Epithelial cell of esophagus (primary cell): ENCODE measurements at regions not wholly inside any gene's neighbourhood (a gene's known extent, or its start where the extent isn't known, plus 50 kb on each side); places are given as distances from the start of the nearest gene placed in this dataset.

Source experiments
- DNase-seq: peaks from one replicate; pipeline ENCODE4 v3.0.0; 2010; ENCODE audit warnings: low read depth
- H3K4me3 ChIP-seq: 2 replicates; pipeline ENCODE4 v1.5.1; 2011; ENCODE audit warnings: mild to moderate bottlenecking, low read length, control low read depth
- CTCF ChIP-seq: IDR thresholded peaks from 2 replicates; pipeline ENCODE4 v1.5.1; 2011; ENCODE audit warnings: low read depth, mild to moderate bottlenecking, low read length, control low read depth, inconsistent platforms; ENCODE audit not compliant: insufficient read depth; ENCODE audit errors: missing control alignments

- no peak overlapping the region for H3K4me3 ChIP-seq
- no peak for DNase-seq
- TF ChIP-seq CTCF = no peak
Measured at GRCh38 chr21:38120984-38121855, 135.6 kb upstream of the KCNJ15 start.

- peak; percentile 15 for DNase-seq
- TF ChIP-seq CTCF = no peak
Measured at GRCh38 chr21:38121888-38122720, 134.7 kb upstream of the KCNJ15 start.

GRCh38 chr21:38123626-38124025, 133.2 kb upstream of the KCNJ15 start:
- H3K4me3 ChIP-seq = no peak overlapping the region
- no peak for DNase-seq
- no peak for TF ChIP-seq CTCF

More at GRCh38 chr21:38121888-38122720, 134.7 kb upstream of the KCNJ15 start:
- no peak overlapping the region for H3K4me3 ChIP-seq

GRCh38 chr21:38126666-38127303, 130.0 kb upstream of the KCNJ15 start:
- peak; percentile 90 for TF ChIP-seq CTCF
- no peak overlapping the region for H3K4me3 ChIP-seq
- peak; percentile 72 for DNase-seq

- DNase-seq = no peak
- no peak for TF ChIP-seq CTCF
- no peak overlapping the region for H3K4me3 ChIP-seq
Measured at GRCh38 chr21:38129711-38130110, 127.1 kb upstream of the KCNJ15 start.

- no peak for DNase-seq
- no peak overlapping the region for H3K4me3 ChIP-seq
- no peak for TF ChIP-seq CTCF
Measured at GRCh38 chr21:38133240-38133639, 123.6 kb upstream of the KCNJ15 start.
